CD14-positive monocyte (primary cell): ENCODE measurements at regions not wholly inside any gene's neighbourhood (a gene's known extent, or its start where the extent isn't known, plus 50 kb on each side); places are given as distances from the start of the nearest gene placed in this dataset.

Experiments
- DNase-seq, 3 donors: peaks; one replicate each; pipeline ENCODE4 v3.0.0-alpha.2; 2011 to 2022
- H2AFZ ChIP-seq: 2 replicates; pipeline ENCODE4 v1.6.0; 2012; ENCODE audit warnings: mild to moderate bottlenecking, low read depth, low read length, inconsistent platforms; ENCODE audit not compliant: insufficient read depth, poor library complexity, severe bottlenecking
- H3K27ac ChIP-seq, 2 donors: 1 replicate in 1 of 2; 2 replicates in 1 of 2; pipeline ENCODE4 v1.5.1; 2012 to 2013; ENCODE audit warnings: low read length in 2 of 2, control low read depth in 1 of 2, inconsistent platforms in 1 of 2, low read depth in 1 of 2, mild to moderate bottlenecking in 1 of 2
- H3K27me3 ChIP-seq, 2 donors: one replicate each; pipeline versions ENCODE4 v1.6.0 to v1.6.1; 2011 to 2013; ENCODE audit warnings: low read length in 2 of 2; ENCODE audit not compliant: control insufficient read depth in 2 of 2, insufficient read depth in 2 of 2
- H3K36me3 ChIP-seq, 2 donors: replicated peaks in 1 of 2; 1 replicate in 1 of 2; 2 replicates in 1 of 2; pipeline versions ENCODE4 v1.5.1 to v1.6.1; 2012 to 2013; ENCODE audit warnings: low read length in 2 of 2, control low read depth in 1 of 2, inconsistent platforms in 1 of 2, mild to moderate bottlenecking in 1 of 2; ENCODE audit not compliant: insufficient read depth in 2 of 2, control insufficient read depth in 1 of 2
- H3K4me1 ChIP-seq, 2 donors: 1 replicate in 1 of 2; 2 replicates in 1 of 2; pipeline versions ENCODE4 v1.5.1 to v1.6.1; 2012 to 2013; ENCODE audit warnings: low read length in 2 of 2, control low read depth in 1 of 2, inconsistent platforms in 1 of 2, mild to moderate bottlenecking in 1 of 2, moderate library complexity in 1 of 2; ENCODE audit not compliant: insufficient read depth in 2 of 2, control insufficient read depth in 1 of 2
- H3K4me2 ChIP-seq: replicated peaks from 2 replicates; pipeline ENCODE3; 2012; ENCODE audit warnings: low read length, moderate library complexity, mild to moderate bottlenecking; ENCODE audit not compliant: poor library complexity, severe bottlenecking; ENCODE audit errors: extremely low read depth
- H3K4me3 ChIP-seq, 3 experiments: fragments of 200-600 bp in 1 of 3; sonication (generic) in 1 of 3; replicated peaks in 1 of 3; 1 replicate in 2 of 3; 2 replicates in 1 of 3; pipeline ENCODE4 v1.5.1; 2011 to 2013; ENCODE audit warnings: low read length in 3 of 3, mild to moderate bottlenecking in 3 of 3, control low read depth in 2 of 3, low read depth in 2 of 3, inconsistent platforms in 1 of 3, moderate library complexity in 1 of 3
- H3K79me2 ChIP-seq: 2 replicates; pipeline ENCODE4 v1.6.0; 2012; ENCODE audit warnings: mild to moderate bottlenecking, control low read depth, inconsistent platforms, low read length, moderate library complexity; ENCODE audit not compliant: insufficient read depth
- H3K9ac ChIP-seq: 2 replicates; pipeline ENCODE4 v1.6.0; 2017; ENCODE audit warnings: low read length, mild to moderate bottlenecking; ENCODE audit not compliant: insufficient read depth, poor library complexity, severe bottlenecking
- H3K9me3 ChIP-seq, 2 donors: replicated peaks in 1 of 2; 1 replicate in 1 of 2; 2 replicates in 1 of 2; pipeline versions ENCODE4 v1.5.1 to v1.6.1; 2012 to 2013; ENCODE audit warnings: low read length in 2 of 2, control low read depth in 1 of 2; ENCODE audit not compliant: control insufficient read depth in 1 of 2, insufficient read depth in 1 of 2
- H4K20me1 ChIP-seq: 2 replicates; pipeline ENCODE4 v1.6.0; 2012; ENCODE audit warnings: mild to moderate bottlenecking, low read length, control low read depth, moderate library complexity; ENCODE audit not compliant: insufficient read depth
- H3K27ac Mint-ChIP-seq, 7 donors: one replicate each; pipeline ENCODE4 v1.8.0; 2020; ENCODE audit warnings: mild to moderate bottlenecking in 7 of 7, mixed read lengths in 7 of 7, moderate library complexity in 6 of 7, inconsistent platforms in 2 of 7
- H3K27me3 Mint-ChIP-seq, 3 donors: one replicate each; pipeline ENCODE4 v1.8.0; 2021 to 2022; ENCODE audit warnings: low read depth in 3 of 3, mild to moderate bottlenecking in 3 of 3, mixed read lengths in 3 of 3, moderate library complexity in 3 of 3, inconsistent platforms in 1 of 3
- H3K36me3 Mint-ChIP-seq, 2 donors: one replicate each; pipeline ENCODE4 v1.8.0; 2020; ENCODE audit warnings: mixed read lengths in 2 of 2, inconsistent platforms in 1 of 2, mild to moderate bottlenecking in 1 of 2
- H3K4me1 Mint-ChIP-seq: one replicate; pipeline ENCODE4 v1.8.0; 2020; ENCODE audit warnings: mild to moderate bottlenecking, mixed read lengths
- H3K4me3 Mint-ChIP-seq, 2 donors: one replicate each; pipeline ENCODE4 v1.8.0; 2020; ENCODE audit warnings: mild to moderate bottlenecking in 2 of 2, mixed read lengths in 2 of 2, moderate library complexity in 1 of 2
- H3K9me3 Mint-ChIP-seq, 7 donors: one replicate each; pipeline ENCODE4 v1.8.0; 2020 to 2022; ENCODE audit warnings: mixed read lengths in 7 of 7, mild to moderate bottlenecking in 6 of 7, moderate library complexity in 6 of 7, inconsistent platforms in 2 of 7
- WGBS: methylation state at CpG from one replicate; pipeline ENCODE4 v1.1.5; 2013; ENCODE audit warnings: missing lambda C conversion rate; ENCODE audit not compliant: insufficient coverage; 5-methylcytosine and 5-hydroxymethylcytosine counted together
- intact Hi-C, 2 donors: fragments of 100-400 bp; cut with micrococcal nuclease; formaldehyde crosslinking; loops; one replicate each; pipeline versions ENCODE4 v1.15.0 to v1.15.1; 2023
- TF ChIP-seq, protein P1 (sequence below): fragments of 200-600 bp; IDR thresholded peaks from one replicate; pipeline ENCODE4 v1.8.0; 2022; ENCODE audit warnings: antibody characterized with exemption, mild to moderate bottlenecking

DNA sequence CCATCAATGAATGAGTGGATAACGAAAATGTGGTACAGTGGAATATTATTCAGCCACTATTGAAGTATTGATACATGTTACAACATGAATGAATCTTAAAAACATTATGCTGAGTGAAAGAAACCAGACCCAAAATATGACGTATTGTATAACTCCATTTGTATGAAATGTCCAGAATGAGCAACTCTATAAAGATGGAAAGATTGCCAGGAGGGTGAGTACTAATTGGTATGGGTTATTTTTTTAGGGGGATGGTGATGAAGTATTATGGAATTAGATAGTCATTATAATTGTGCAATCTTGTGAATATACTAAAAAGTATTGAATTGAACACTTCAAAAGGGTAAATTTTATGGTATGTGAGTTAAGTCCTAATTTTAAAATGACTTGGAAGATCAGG, 278.6 kb downstream of the SIPA1L2 start:
- H2AFZ ChIP-seq, result no peak overlapping the region
- no peaks in the 10 kb centered on the region for H3K4me1 ChIP-seq
- H3K9ac ChIP-seq, result no peak overlapping the region
- Mint-ChIP-seq H3K4me1 (no peaks in the 10 kb centered on the region), H3K9me3 (peaks cover 0 to 5% (median 2%) of the 10 kb centered on the region in 7 donors), H3K27me3 (peaks cover 1 to 3% (median 2%) of the 10 kb centered on the region in 3 donors), H3K36me3 (no peaks in the 10 kb centered on the region), H3K4me3 (no peak overlapping the region), H3K27ac (no peak overlapping the region)
- no peak overlapping the region for H3K4me3 ChIP-seq
- H3K27ac ChIP-seq, result no peak overlapping the region
- no peak overlapping the region for H3K4me2 ChIP-seq
- H3K9me3 ChIP-seq, result peaks cover 0 to 1% of the 10 kb centered on the region in 2 donors
- H4K20me1 ChIP-seq, result no peaks in the 10 kb centered on the region
- no CpG with 5 or more reads among the region's 2 CpGs for WGBS
- H3K27me3 ChIP-seq, result no peaks in the 10 kb centered on the region
- no peaks in the 10 kb centered on the region for H3K36me3 ChIP-seq
- no peak for DNase-seq
- H3K79me2 ChIP-seq, result no peaks in the 10 kb centered on the region
- TF ChIP-seq, protein P1, sequence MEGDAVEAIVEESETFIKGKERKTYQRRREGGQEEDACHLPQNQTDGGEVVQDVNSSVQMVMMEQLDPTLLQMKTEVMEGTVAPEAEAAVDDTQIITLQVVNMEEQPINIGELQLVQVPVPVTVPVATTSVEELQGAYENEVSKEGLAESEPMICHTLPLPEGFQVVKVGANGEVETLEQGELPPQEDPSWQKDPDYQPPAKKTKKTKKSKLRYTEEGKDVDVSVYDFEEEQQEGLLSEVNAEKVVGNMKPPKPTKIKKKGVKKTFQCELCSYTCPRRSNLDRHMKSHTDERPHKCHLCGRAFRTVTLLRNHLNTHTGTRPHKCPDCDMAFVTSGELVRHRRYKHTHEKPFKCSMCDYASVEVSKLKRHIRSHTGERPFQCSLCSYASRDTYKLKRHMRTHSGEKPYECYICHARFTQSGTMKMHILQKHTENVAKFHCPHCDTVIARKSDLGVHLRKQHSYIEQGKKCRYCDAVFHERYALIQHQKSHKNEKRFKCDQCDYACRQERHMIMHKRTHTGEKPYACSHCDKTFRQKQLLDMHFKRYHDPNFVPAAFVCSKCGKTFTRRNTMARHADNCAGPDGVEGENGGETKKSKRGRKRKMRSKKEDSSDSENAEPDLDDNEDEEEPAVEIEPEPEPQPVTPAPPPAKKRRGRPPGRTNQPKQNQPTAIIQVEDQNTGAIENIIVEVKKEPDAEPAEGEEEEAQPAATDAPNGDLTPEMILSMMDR, result no peak
- intact Hi-C loops, result no loop called here

DNA sequence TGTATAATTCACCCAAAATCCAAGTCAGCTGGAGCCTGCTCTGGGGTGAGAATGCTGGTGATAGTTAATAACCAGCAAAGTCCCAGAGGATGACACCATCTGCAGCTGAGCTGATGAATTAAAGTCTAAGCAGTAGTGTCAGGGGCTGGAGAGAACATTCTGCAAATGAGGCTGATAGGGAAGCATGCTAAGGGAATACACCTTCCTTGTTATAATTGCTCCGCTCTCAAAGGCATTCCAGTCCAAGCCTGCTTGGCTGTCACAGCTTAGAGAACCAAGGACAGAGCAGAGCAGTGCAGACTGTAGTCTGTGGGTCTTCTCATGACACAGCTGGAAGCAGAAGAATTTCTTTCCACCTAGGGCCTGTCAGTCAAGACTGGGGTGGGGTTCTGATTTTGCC, 283.1 kb downstream of the SIPA1L2 start:
- H3K4me2 ChIP-seq, result no peak overlapping the region
- no peak overlapping the region for H2AFZ ChIP-seq
- no peak overlapping the region for H3K4me3 ChIP-seq
- no peaks in the 10 kb centered on the region for H3K4me1 ChIP-seq
- H4K20me1 ChIP-seq, result no peaks in the 10 kb centered on the region
- TF ChIP-seq, protein P1, result no peak
- H3K4me1 Mint-ChIP-seq, result no peaks in the 10 kb centered on the region
- peaks cover 0 to 27% (median 10%) of the 10 kb centered on the region in 7 donors for H3K9me3 Mint-ChIP-seq
- intact Hi-C loops, result no loop called here
- 100% methylated on average over 1 of the region's 1 CpG for WGBS
- H3K27ac Mint-ChIP-seq, result no peak overlapping the region
- peaks cover 7 to 13% of the 10 kb centered on the region in 2 donors for H3K9me3 ChIP-seq
- no peak for DNase-seq
- no peak overlapping the region for H3K4me3 Mint-ChIP-seq
- H3K27me3 ChIP-seq, result no peaks in the 10 kb centered on the region
- peaks cover 1 to 3% (median 2%) of the 10 kb centered on the region in 3 donors for H3K27me3 Mint-ChIP-seq
- H3K79me2 ChIP-seq, result no peaks in the 10 kb centered on the region
- no peaks in the 10 kb centered on the region for H3K36me3 ChIP-seq
- no peak overlapping the region for H3K27ac ChIP-seq
- H3K36me3 Mint-ChIP-seq, result no peaks in the 10 kb centered on the region
- H3K9ac ChIP-seq, result no peak overlapping the region
